Fibroblast of lung (primary cell): ENCODE measurements at regions not wholly inside any gene's neighbourhood (a gene's known extent, or its start where the extent isn't known, plus 50 kb on each side); places are given as distances from the start of the nearest gene placed in this dataset.

ENCODE experiments used
- DNase-seq, 2 donors: peaks; one replicate each; pipeline versions ENCODE4 v3.0.0 to v3.0.0-alpha.2; 2010; ENCODE audit warnings: low read depth in 2 of 2
- H2AFZ ChIP-seq: 2 replicates; pipeline ENCODE4 v1.5.1; 2012; ENCODE audit warnings: low read length, control low read depth, inconsistent platforms
- H3K27ac ChIP-seq: 2 replicates; pipeline ENCODE4 v1.5.1; 2011; ENCODE audit warnings: low read length, control low read depth; ENCODE audit not compliant: insufficient read depth
- H3K27me3 ChIP-seq: 2 replicates; pipeline ENCODE4 v1.5.1; 2011; ENCODE audit warnings: mild to moderate bottlenecking, low read length; ENCODE audit not compliant: control insufficient read depth, insufficient read depth
- H3K36me3 ChIP-seq: 2 replicates; pipeline ENCODE4 v1.5.1; 2011; ENCODE audit warnings: low read length; ENCODE audit not compliant: control insufficient read depth, insufficient read depth
- H3K4me1 ChIP-seq: 2 replicates; pipeline ENCODE4 v1.5.1; 2011; ENCODE audit warnings: low read length; ENCODE audit not compliant: control insufficient read depth, insufficient read depth; ENCODE audit errors: extremely low read depth
- H3K4me2 ChIP-seq: 2 replicates; pipeline ENCODE4 v1.5.1; 2011; ENCODE audit warnings: low read length, control low read depth; ENCODE audit not compliant: insufficient read depth; ENCODE audit errors: extremely low read depth
- H3K4me3 ChIP-seq, 4 experiments: fragments of 200-600 bp in 1 of 4; sonication (generic) in 1 of 4; replicated peaks in 1 of 4; 2 replicates each; pipeline ENCODE4 v1.5.1; 2011 to 2016; ENCODE audit warnings: low read length in 4 of 4, low read depth in 3 of 4, mild to moderate bottlenecking in 3 of 4, control low read depth in 2 of 4, inconsistent platforms in 1 of 4, mixed read lengths in 1 of 4; ENCODE audit not compliant: insufficient read depth in 1 of 4; ENCODE audit errors: control extremely low read depth in 1 of 4
- H3K79me2 ChIP-seq: 2 replicates; pipeline ENCODE4 v1.5.1; 2012; ENCODE audit warnings: mild to moderate bottlenecking, low read length, inconsistent platforms; ENCODE audit not compliant: control insufficient read depth, insufficient read depth
- H3K9ac ChIP-seq: 2 replicates; pipeline ENCODE4 v1.5.1; 2011; ENCODE audit warnings: mild to moderate bottlenecking, low read length, control low read depth; ENCODE audit not compliant: insufficient read depth
- H3K9me3 ChIP-seq: 2 replicates; pipeline ENCODE4 v1.5.1; 2012; ENCODE audit warnings: low read depth, low read length; ENCODE audit not compliant: control insufficient read depth, insufficient read depth
- H4K20me1 ChIP-seq: 2 replicates; pipeline ENCODE4 v1.5.1; 2011; ENCODE audit warnings: low read length; ENCODE audit not compliant: control insufficient read depth, insufficient read depth; ENCODE audit errors: extremely low read depth
- CTCF ChIP-seq, 2 donors: IDR thresholded peaks in 1 of 2; conservative IDR thresholded peaks in 1 of 2; 1 replicate in 1 of 2; 2 replicates in 1 of 2; pipeline ENCODE4 v1.5.1; 2011 to 2012; ENCODE audit warnings: low read length in 2 of 2, control low read depth in 1 of 2, inconsistent platforms in 1 of 2, low read depth in 1 of 2, mild to moderate bottlenecking in 1 of 2
- EZH2 ChIP-seq: IDR thresholded peaks from 2 replicates; pipeline ENCODE4 v1.5.1; 2012; ENCODE audit warnings: low read length, control low read depth, mild to moderate bottlenecking; ENCODE audit errors: missing control alignments

- Histone ChIP-seq H3K79me2 (no peaks in the 10 kb centered on the region), H4K20me1 (no peaks in the 10 kb centered on the region), H3K9ac (no peak overlapping the region), H3K4me2 (no peak overlapping the region), H3K36me3 (no peaks in the 10 kb centered on the region), H3K9me3 (no peaks in the 10 kb centered on the region), H2AFZ (no peak overlapping the region), H3K27me3 (no peaks in the 10 kb centered on the region), H3K27ac (no peak overlapping the region), H3K4me1 (no peaks in the 10 kb centered on the region), H3K4me3 (no peak overlapping the region)
- no peak for TF ChIP-seq EZH2
- no peak for TF ChIP-seq CTCF (conservative IDR thresholded peaks at IDR 0.05 in 1 of 2, IDR thresholded peaks at IDR 0.05 in 1 of 2; ENCODE audit: low read depth in 1 of 2, low read length in 2 of 2)
- no peak for DNase-seq
Measured at GRCh38 chr5:116841734-116842133, 267.1 kb upstream of the SEMA6A start.

- Histone ChIP-seq H3K4me2 (no peak overlapping the region), H3K4me1 (no peaks in the 10 kb centered on the region), H3K36me3 (no peaks in the 10 kb centered on the region), H4K20me1 (no peaks in the 10 kb centered on the region), H3K79me2 (no peaks in the 10 kb centered on the region), H3K4me3 (no peak overlapping the region), H3K27ac (no peak overlapping the region), H3K27me3 (no peaks in the 10 kb centered on the region), H2AFZ (no peak overlapping the region), H3K9ac (no peak overlapping the region), H3K9me3 (no peaks in the 10 kb centered on the region)
- no peak for DNase-seq
- no peak for TF ChIP-seq CTCF (conservative IDR thresholded peaks at IDR 0.05 in 1 of 2, IDR thresholded peaks at IDR 0.05 in 1 of 2; ENCODE audit: low read depth in 1 of 2, low read length in 2 of 2)
- no peak for TF ChIP-seq EZH2
Measured at GRCh38 chr5:116838011-116838536, 263.5 kb upstream of the SEMA6A start.

- Histone ChIP-seq H3K27ac (no peak overlapping the region), H4K20me1 (no peaks in the 10 kb centered on the region), H3K79me2 (no peaks in the 10 kb centered on the region), H3K4me2 (no peak overlapping the region), H3K9me3 (no peaks in the 10 kb centered on the region), H3K4me1 (no peaks in the 10 kb centered on the region), H3K36me3 (no peaks in the 10 kb centered on the region), H3K4me3 (no peak overlapping the region), H3K27me3 (no peaks in the 10 kb centered on the region), H3K9ac (no peak overlapping the region), H2AFZ (no peak overlapping the region)
- no peak for DNase-seq
- TF ChIP-seq EZH2: no peak
- no peak for TF ChIP-seq CTCF (conservative IDR thresholded peaks at IDR 0.05 in 1 of 2, IDR thresholded peaks at IDR 0.05 in 1 of 2; ENCODE audit: low read depth in 1 of 2, low read length in 2 of 2)
Measured at GRCh38 chr5:116834796-116835515, 260.3 kb upstream of the SEMA6A start.
